GM23338 (cell line): ENCODE measurements at regions not wholly inside any gene's neighbourhood (a gene's known extent, or its start where the extent isn't known, plus 50 kb on each side); places are given as distances from the start of the nearest gene placed in this dataset.

Experiments used
- CTCF ChIP-seq, 2 experiments: fragments of 200-600 bp in 1 of 2; sonication (generic) in 1 of 2; conservative IDR thresholded peaks; 2 replicates each; pipeline versions ENCODE4 v1.5.1 to v1.6.1; 2016 to 2017; ENCODE audit warnings: antibody characterized with exemption in 2 of 2, low read depth in 2 of 2, mild to moderate bottlenecking in 2 of 2, moderate library complexity in 1 of 2
- EZH2 ChIP-seq: fragments of 200-600 bp; sonication (generic); IDR thresholded peaks from one replicate; pipeline ENCODE4 v1.8.0; 2017; ENCODE audit warnings: antibody characterized with exemption, mild to moderate bottlenecking, low read depth; ENCODE audit not compliant: unreplicated experiment
- EZH2phosphoT487 ChIP-seq: fragments of 200-600 bp; sonication (generic); IDR thresholded peaks from one replicate; pipeline ENCODE4 v1.8.1; 2018; ENCODE audit warnings: antibody characterized with exemption; ENCODE audit not compliant: unreplicated experiment
- JUNB ChIP-seq: IDR thresholded peaks from one replicate; pipeline ENCODE4 v1.6.1; 2016; ENCODE audit warnings: antibody characterized with exemption; ENCODE audit not compliant: unreplicated experiment
- NANOG ChIP-seq: IDR thresholded peaks from 2 replicates; pipeline ENCODE4 v1.6.1; 2016; ENCODE audit warnings: antibody characterized with exemption, borderline replicate concordance
- POLR2AphosphoS5 ChIP-seq: IDR thresholded peaks from 2 replicates; pipeline ENCODE4 v1.6.1; 2016; ENCODE audit warnings: antibody characterized with exemption, low read depth

- no peak for TF ChIP-seq CTCF (conservative IDR thresholded peaks at IDR 0.05; ENCODE audit: low read depth in 2 of 2)
- TF ChIP-seq NANOG, result no peak
- TF ChIP-seq POLR2AphosphoS5, result no peak
- TF ChIP-seq EZH2, result no peak
- TF ChIP-seq EZH2phosphoT487, result no peak
- no peak for TF ChIP-seq JUNB
Observed at GRCh38 chr11:33642461-33643166, 58.0 kb downstream of the C11orf91 start.
